Gastrocnemius medialis (tissue), 4 donors: ENCODE measurements at regions not wholly inside any gene's neighbourhood (a gene's known extent, or its start where the extent isn't known, plus 50 kb on each side); places are given as distances from the start of the nearest gene placed in this dataset.

Source experiments
- POLR2A ChIP-seq, 2 donors: fragments of 450-650 bp; IDR thresholded peaks; one replicate each; pipeline ENCODE4 v1.6.1; 2017; ENCODE audit warnings: antibody characterized with exemption in 2 of 2, mild to moderate bottlenecking in 2 of 2, moderate library complexity in 2 of 2
- TF ChIP-seq, protein P1 (sequence below), 5 experiments: fragments of 450-650 bp in 3 of 5; fragments of 200-600 bp in 2 of 5; sonication (generic) in 2 of 5; IDR thresholded peaks in 4 of 5; conservative IDR thresholded peaks in 1 of 5; 1 replicate in 4 of 5; 2 replicates in 1 of 5; pipeline ENCODE4 v1.5.1; 2016 to 2019; ENCODE audit warnings: antibody characterized with exemption in 5 of 5, mild to moderate bottlenecking in 3 of 5, moderate library complexity in 3 of 5

DNA sequence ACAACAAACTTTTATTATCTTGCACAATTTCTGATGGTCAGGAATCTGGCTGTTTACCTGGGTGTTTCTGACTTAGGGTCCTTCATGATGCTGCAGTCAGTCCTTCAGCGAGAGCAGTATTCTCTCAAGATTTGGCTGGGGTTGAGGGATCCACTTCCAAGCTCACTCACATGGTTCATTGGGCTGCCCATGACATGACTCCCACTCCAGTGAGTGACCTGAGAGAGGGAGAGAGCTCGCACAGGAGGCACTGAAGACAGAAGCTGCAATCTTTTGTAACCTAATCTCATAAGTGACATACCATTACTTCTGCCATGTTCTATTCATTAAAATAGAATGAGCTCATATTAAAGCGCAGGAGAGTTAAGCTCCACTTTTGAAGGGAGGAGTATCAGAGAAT, 212.6 kb downstream of the SPATA31D1 start:
- TF ChIP-seq, protein P1, sequence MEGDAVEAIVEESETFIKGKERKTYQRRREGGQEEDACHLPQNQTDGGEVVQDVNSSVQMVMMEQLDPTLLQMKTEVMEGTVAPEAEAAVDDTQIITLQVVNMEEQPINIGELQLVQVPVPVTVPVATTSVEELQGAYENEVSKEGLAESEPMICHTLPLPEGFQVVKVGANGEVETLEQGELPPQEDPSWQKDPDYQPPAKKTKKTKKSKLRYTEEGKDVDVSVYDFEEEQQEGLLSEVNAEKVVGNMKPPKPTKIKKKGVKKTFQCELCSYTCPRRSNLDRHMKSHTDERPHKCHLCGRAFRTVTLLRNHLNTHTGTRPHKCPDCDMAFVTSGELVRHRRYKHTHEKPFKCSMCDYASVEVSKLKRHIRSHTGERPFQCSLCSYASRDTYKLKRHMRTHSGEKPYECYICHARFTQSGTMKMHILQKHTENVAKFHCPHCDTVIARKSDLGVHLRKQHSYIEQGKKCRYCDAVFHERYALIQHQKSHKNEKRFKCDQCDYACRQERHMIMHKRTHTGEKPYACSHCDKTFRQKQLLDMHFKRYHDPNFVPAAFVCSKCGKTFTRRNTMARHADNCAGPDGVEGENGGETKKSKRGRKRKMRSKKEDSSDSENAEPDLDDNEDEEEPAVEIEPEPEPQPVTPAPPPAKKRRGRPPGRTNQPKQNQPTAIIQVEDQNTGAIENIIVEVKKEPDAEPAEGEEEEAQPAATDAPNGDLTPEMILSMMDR (IDR thresholded peaks at IDR 0.05 in 4 of 5, conservative IDR thresholded peaks at IDR 0.05 in 1 of 5), result no peak
- TF ChIP-seq POLR2A (IDR thresholded peaks at IDR 0.05), result no peak
